HCT116 (cell line): ENCODE measurements at regions not wholly inside any gene's neighbourhood (a gene's known extent, or its start where the extent isn't known, plus 50 kb on each side); places are given as distances from the start of the nearest gene placed in this dataset.

Source experiments
- ATAC-seq: fragments of 200-7000 bp; cut with Tn5 transposase; 2 replicates; pipeline ENCODE4 v1.9.1; 2020; ENCODE audit warnings: mild to moderate bottlenecking, moderate library complexity
- BruUV-seq: library from RNA; stranded (reverse); fragments of 400-500 nt; replicated peaks from 2 replicates; lab custom pipeline; 2021; lab: Mats Ljungman, UMichigan
- CTCF ChIA-PET: fragments of 300-600 bp; sonication (Branson Sonifier 250); formaldehyde crosslinking; loops from one replicate; lab custom pipeline; 2021; ENCODE audit warnings: antibody characterized with exemption; lab: Charles Lee
- POLR2A ChIA-PET: fragments of 300-600, 350-600 bp; sonication (Branson Sonifier 250); formaldehyde crosslinking; loops from one replicate; lab custom pipeline; 2021; ENCODE audit warnings: antibody characterized with exemption; lab: Charles Lee
- RAD21 ChIA-PET, 2 experiments: fragments of 300-600 bp; sonication (Branson Sonifier 250); formaldehyde crosslinking; loops; one replicate each; lab custom pipeline; 2023; ENCODE audit warnings: low total read pairs in 2 of 2; ENCODE audit not compliant: uncharacterized antibody in 2 of 2, unreplicated experiment in 2 of 2, low non-redundant PET in 1 of 2; lab: Charles Lee
- DNase-seq: peaks from one replicate; pipeline ENCODE4 v3.0.0-alpha.2; 2010; ENCODE audit warnings: low read depth, low spot score
- H2AFZ ChIP-seq: fragments of 200-600 bp; shearing (Covaris generic), sonication (generic); 2 replicates; pipeline ENCODE4 v1.6.1; 2017; ENCODE audit warnings: low read depth, mixed run types, mixed read lengths, antibody characterized with exemption, low read length; ENCODE audit not compliant: poor library complexity, severe bottlenecking
- H3K27ac ChIP-seq: 2 replicates; pipeline ENCODE4 v1.5.1; 2012; ENCODE audit warnings: low read depth, low read length
- H3K27me3 ChIP-seq: fragments of 200-600 bp; sonication (generic); 2 replicates; pipeline ENCODE4 v1.6.1; 2016; ENCODE audit warnings: mixed run types, low read length, mixed read lengths; ENCODE audit not compliant: insufficient read depth
- H3K36me3 ChIP-seq, 2 experiments: fragments of 200-500 bp in 1 of 2; fragments of 200-600 bp in 1 of 2; sonication (Bioruptor generic) in 1 of 2; sonication (generic) in 1 of 2; 2 replicates each; pipeline versions ENCODE4 v1.5.1 to v1.6.1; 2014 to 2016; ENCODE audit warnings: low read length in 2 of 2, inconsistent platforms in 1 of 2, mixed read lengths in 1 of 2, mixed run types in 1 of 2; ENCODE audit not compliant: insufficient read depth in 2 of 2, control insufficient read depth in 1 of 2
- H3K4me1 ChIP-seq, 2 experiments: fragments of 200-600 bp in 1 of 2; sonication (generic) in 1 of 2; 2 replicates each; pipeline versions ENCODE4 v1.5.1 to v1.6.1; 2012 to 2017; ENCODE audit warnings: low read length in 2 of 2, inconsistent platforms in 1 of 2, mild to moderate bottlenecking in 1 of 2, mixed read lengths in 1 of 2, mixed run types in 1 of 2, moderate library complexity in 1 of 2; ENCODE audit not compliant: insufficient read depth in 2 of 2, control insufficient read depth in 1 of 2
- H3K4me2 ChIP-seq: fragments of 200-600 bp; sonication (generic); 2 replicates; pipeline ENCODE4 v1.6.1; 2017; ENCODE audit warnings: mixed run types, low read length, mixed read lengths
- H3K4me3 ChIP-seq, 2 experiments: fragments of 200-600 bp in 1 of 2; sonication (generic) in 1 of 2; replicated peaks in 1 of 2; 2 replicates each; pipeline ENCODE4 v1.5.1; 2011 to 2016; ENCODE audit warnings: low read length in 2 of 2, control low read depth in 1 of 2, low read depth in 1 of 2, mild to moderate bottlenecking in 1 of 2, mixed read lengths in 1 of 2, mixed run types in 1 of 2
- H3K79me2 ChIP-seq: fragments of 200-600 bp; sonication (generic); 2 replicates; pipeline ENCODE4 v1.6.1; 2017; ENCODE audit warnings: mild to moderate bottlenecking, mixed run types, low read length, moderate library complexity, mixed read lengths; ENCODE audit not compliant: insufficient read depth
- H3K9ac ChIP-seq: fragments of 200-600 bp; sonication (generic); 2 replicates; pipeline ENCODE4 v1.6.1; 2016; ENCODE audit warnings: low read length, mixed read lengths
- H3K9me2 ChIP-seq: fragments of 200-600 bp; sonication (generic), shearing (Covaris generic); 2 replicates; pipeline ENCODE4 v1.6.1; 2017; ENCODE audit warnings: mixed run types, mild to moderate bottlenecking, moderate library complexity; ENCODE audit not compliant: insufficient read depth
- H3K9me3 ChIP-seq, 2 experiments: fragments of 200-500 bp in 1 of 2; fragments of 200-600 bp in 1 of 2; sonication (Bioruptor generic) in 1 of 2; sonication (generic) in 1 of 2; 2 replicates each; pipeline ENCODE4 v1.6.1; 2014 to 2017; ENCODE audit warnings: low read length in 2 of 2, mixed read lengths in 2 of 2, inconsistent platforms in 1 of 2, low read depth in 1 of 2, mild to moderate bottlenecking in 1 of 2, mixed run types in 1 of 2, moderate library complexity in 1 of 2; ENCODE audit not compliant: control insufficient read depth in 1 of 2, insufficient read depth in 1 of 2
- H4K20me1 ChIP-seq: fragments of 200-600 bp; sonication (generic), shearing (Covaris generic); 2 replicates; pipeline ENCODE4 v1.6.1; 2017; ENCODE audit warnings: mixed run types, mild to moderate bottlenecking, moderate library complexity; ENCODE audit not compliant: insufficient read depth
- ATF3 ChIP-seq: IDR thresholded peaks from 2 replicates; pipeline ENCODE4 v1.6.1; 2012
- CBX3 ChIP-seq: IDR thresholded peaks from 2 replicates; pipeline ENCODE4 v1.6.1; 2012; ENCODE audit warnings: low read depth
- CEBPB ChIP-seq: IDR thresholded peaks from 2 replicates; pipeline ENCODE4 v1.6.1; 2012; ENCODE audit warnings: low read depth
- CTCF ChIP-seq, 3 experiments: fragments of 200-600 bp in 1 of 3; sonication (generic) in 1 of 3; IDR thresholded peaks in 2 of 3; conservative IDR thresholded peaks in 1 of 3; 2 replicates each; pipeline ENCODE4 v1.5.1; 2012 to 2017; ENCODE audit warnings: low read depth in 2 of 3, low read length in 2 of 3, antibody characterized with exemption in 1 of 3, borderline replicate concordance in 1 of 3, control low read depth in 1 of 3, mild to moderate bottlenecking in 1 of 3, mixed read lengths in 1 of 3, mixed run types in 1 of 3, moderate library complexity in 1 of 3; ENCODE audit not compliant: insufficient read depth in 1 of 3
- EGR1 ChIP-seq: IDR thresholded peaks from 2 replicates; pipeline ENCODE4 v1.6.1; 2012; ENCODE audit warnings: low read depth
- ELF1 ChIP-seq: IDR thresholded peaks from 2 replicates; pipeline ENCODE4 v1.6.1; 2012; ENCODE audit warnings: low read depth, borderline replicate concordance
- EZH2 ChIP-seq: fragments of 200-600 bp; sonication (generic); IDR thresholded peaks from 2 replicates; pipeline ENCODE4 v1.6.1; 2017; ENCODE audit warnings: antibody characterized with exemption, mixed run types
- FOSL1 ChIP-seq: IDR thresholded peaks from 2 replicates; pipeline ENCODE4 v1.6.1; 2012; ENCODE audit warnings: low read depth
- JUND ChIP-seq: IDR thresholded peaks from 2 replicates; pipeline ENCODE4 v1.6.1; 2012
- MAX ChIP-seq: IDR thresholded peaks from 2 replicates; pipeline ENCODE4 v1.6.1; 2012
- POLR2A ChIP-seq: IDR thresholded peaks from 2 replicates; pipeline ENCODE4 v1.7.0; 2011; ENCODE audit warnings: borderline replicate concordance; ENCODE audit not compliant: insufficient read depth, insufficient read length; ENCODE audit errors: extremely low read depth
- POLR2AphosphoS5 ChIP-seq: IDR thresholded peaks from 2 replicates; pipeline ENCODE4 v1.6.1; 2011; ENCODE audit warnings: mild to moderate bottlenecking, low read depth, low read length, moderate library complexity
- REST ChIP-seq: IDR thresholded peaks from 2 replicates; pipeline ENCODE4 v1.6.1; 2012; ENCODE audit warnings: low read depth
- SIN3A ChIP-seq: IDR thresholded peaks from 2 replicates; pipeline ENCODE4 v1.6.1; 2012; ENCODE audit warnings: low read depth
- TCF7L2 ChIP-seq: IDR thresholded peaks from 2 replicates; pipeline ENCODE4 v1.7.0; 2011; ENCODE audit warnings: borderline replicate concordance, inconsistent platforms; ENCODE audit not compliant: insufficient read depth, insufficient read length; ENCODE audit errors: extremely low read depth
- ZBTB33 ChIP-seq: IDR thresholded peaks from 2 replicates; pipeline ENCODE4 v1.6.1; 2011; ENCODE audit warnings: mild to moderate bottlenecking, low read length, moderate library complexity; ENCODE audit not compliant: insufficient replicate concordance; ENCODE audit errors: extremely low read depth
- ZNF274 ChIP-seq: fragments of 200-500 bp; sonication (Bioruptor generic); IDR thresholded peaks from 2 replicates; pipeline ENCODE4 v1.6.1; 2014; ENCODE audit warnings: mild to moderate bottlenecking, low read depth, low read length, inconsistent platforms
- intact Hi-C: fragments of 100-400 bp; cut with micrococcal nuclease; formaldehyde crosslinking; loops from 2 replicates; pipeline ENCODE4 v1.10.0; 2022

GRCh38 chr3:72458375-72458774 is 389.9 kb downstream of the SHQ1 start:
- ATAC-seq (no peak), DNase-seq (no peak)
- peaks cover 17 to 26% of the 10 kb centered on the region in 2 experiments for H3K4me1 ChIP-seq
- BruUV-seq: no TSS peak
- no peak overlapping the region for H2AFZ ChIP-seq
- no peaks in the 10 kb centered on the region for H3K9me3 ChIP-seq
- ChIA-PET POLR2A (no interaction called here), CTCF (no interaction called here), RAD21 (no interaction called here)
- H3K36me3 ChIP-seq: no peaks in the 10 kb centered on the region
- H4K20me1 ChIP-seq: no peaks in the 10 kb centered on the region
- TF ChIP-seq ZBTB33 (no peak), MAX (no peak), REST (no peak), ELF1 (no peak), CBX3 (no peak), JUND (no peak), EZH2 (no peak), CTCF (IDR thresholded peaks at IDR 0.05 in 2 of 3, conservative IDR thresholded peaks at IDR 0.05 in 1 of 3; ENCODE audit: borderline replicate concordance in 1 of 3, insufficient read depth in 1 of 3, low read depth in 2 of 3, low read length in 2 of 3) (no peak), TCF7L2 (no peak), ATF3 (no peak), EGR1 (no peak), SIN3A (no peak), ZNF274 (no peak), POLR2AphosphoS5 (no peak), CEBPB (no peak), POLR2A (no peak), FOSL1 (no peak)
- intact Hi-C loops: loop anchor here (10.0 kb wide), 1 partner anchor 196 kb away; no protein-coding TSS in a partner anchor
- no peak overlapping the region for H3K27ac ChIP-seq
- peak overlapping the region; percentile 26; the same call in 1 of the 2 replicates for H3K4me2 ChIP-seq
- H3K9me2 ChIP-seq: no peaks in the 10 kb centered on the region
- H3K4me3 ChIP-seq: no peak overlapping the region
- H3K9ac ChIP-seq: no peak overlapping the region
- no peaks in the 10 kb centered on the region for H3K79me2 ChIP-seq
- no peaks in the 10 kb centered on the region for H3K27me3 ChIP-seq
